HCT116 (cell line): ENCODE measurements at regions not wholly inside any gene's neighbourhood (a gene's known extent, or its start where the extent isn't known, plus 50 kb on each side); places are given as distances from the start of the nearest gene placed in this dataset.
"Not testable (repeated sequence)": the region's sequence is repeated elsewhere in the genome, so short reads cannot be mapped to it uniquely, and the experiment has no call there.

Experiments
- TF ChIP-seq, protein P1 (sequence below): IDR thresholded peaks from 2 replicates; pipeline ENCODE4 v1.6.1; 2012; ENCODE audit warnings: low read depth
- TF ChIP-seq, protein P2 (sequence below), 3 experiments: fragments of 200-600 bp in 1 of 3; sonication (generic) in 1 of 3; IDR thresholded peaks in 2 of 3; conservative IDR thresholded peaks in 1 of 3; 2 replicates each; pipeline ENCODE4 v1.5.1; 2012 to 2017; ENCODE audit warnings: low read depth in 2 of 3, low read length in 2 of 3, antibody characterized with exemption in 1 of 3, borderline replicate concordance in 1 of 3, control low read depth in 1 of 3, mild to moderate bottlenecking in 1 of 3, mixed read lengths in 1 of 3, mixed run types in 1 of 3, moderate library complexity in 1 of 3; ENCODE audit not compliant: insufficient read depth in 1 of 3

DNA sequence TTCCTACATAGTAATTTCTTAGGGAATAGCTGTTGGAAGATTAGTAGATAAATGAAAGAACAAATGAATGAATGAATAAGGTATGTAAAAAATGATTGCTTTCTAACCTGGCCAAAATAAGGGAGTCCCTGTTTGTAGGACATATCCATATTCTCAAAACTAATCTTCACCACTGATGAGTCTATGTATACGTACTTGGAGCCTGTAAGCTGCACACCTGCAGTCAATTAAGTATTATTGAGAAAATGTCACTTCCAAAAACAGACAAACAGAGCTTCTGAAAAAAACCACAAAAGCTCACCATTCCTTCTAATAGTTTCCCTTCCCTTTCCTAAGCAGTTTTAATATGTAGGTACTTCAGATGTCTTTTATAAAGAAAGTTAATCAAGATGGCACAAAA, 109.4 kb downstream of the DDX11 start:
- TF ChIP-seq, protein P1, sequence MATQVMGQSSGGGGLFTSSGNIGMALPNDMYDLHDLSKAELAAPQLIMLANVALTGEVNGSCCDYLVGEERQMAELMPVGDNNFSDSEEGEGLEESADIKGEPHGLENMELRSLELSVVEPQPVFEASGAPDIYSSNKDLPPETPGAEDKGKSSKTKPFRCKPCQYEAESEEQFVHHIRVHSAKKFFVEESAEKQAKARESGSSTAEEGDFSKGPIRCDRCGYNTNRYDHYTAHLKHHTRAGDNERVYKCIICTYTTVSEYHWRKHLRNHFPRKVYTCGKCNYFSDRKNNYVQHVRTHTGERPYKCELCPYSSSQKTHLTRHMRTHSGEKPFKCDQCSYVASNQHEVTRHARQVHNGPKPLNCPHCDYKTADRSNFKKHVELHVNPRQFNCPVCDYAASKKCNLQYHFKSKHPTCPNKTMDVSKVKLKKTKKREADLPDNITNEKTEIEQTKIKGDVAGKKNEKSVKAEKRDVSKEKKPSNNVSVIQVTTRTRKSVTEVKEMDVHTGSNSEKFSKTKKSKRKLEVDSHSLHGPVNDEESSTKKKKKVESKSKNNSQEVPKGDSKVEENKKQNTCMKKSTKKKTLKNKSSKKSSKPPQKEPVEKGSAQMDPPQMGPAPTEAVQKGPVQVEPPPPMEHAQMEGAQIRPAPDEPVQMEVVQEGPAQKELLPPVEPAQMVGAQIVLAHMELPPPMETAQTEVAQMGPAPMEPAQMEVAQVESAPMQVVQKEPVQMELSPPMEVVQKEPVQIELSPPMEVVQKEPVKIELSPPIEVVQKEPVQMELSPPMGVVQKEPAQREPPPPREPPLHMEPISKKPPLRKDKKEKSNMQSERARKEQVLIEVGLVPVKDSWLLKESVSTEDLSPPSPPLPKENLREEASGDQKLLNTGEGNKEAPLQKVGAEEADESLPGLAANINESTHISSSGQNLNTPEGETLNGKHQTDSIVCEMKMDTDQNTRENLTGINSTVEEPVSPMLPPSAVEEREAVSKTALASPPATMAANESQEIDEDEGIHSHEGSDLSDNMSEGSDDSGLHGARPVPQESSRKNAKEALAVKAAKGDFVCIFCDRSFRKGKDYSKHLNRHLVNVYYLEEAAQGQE: not testable (repeated sequence)
- TF ChIP-seq, protein P2, sequence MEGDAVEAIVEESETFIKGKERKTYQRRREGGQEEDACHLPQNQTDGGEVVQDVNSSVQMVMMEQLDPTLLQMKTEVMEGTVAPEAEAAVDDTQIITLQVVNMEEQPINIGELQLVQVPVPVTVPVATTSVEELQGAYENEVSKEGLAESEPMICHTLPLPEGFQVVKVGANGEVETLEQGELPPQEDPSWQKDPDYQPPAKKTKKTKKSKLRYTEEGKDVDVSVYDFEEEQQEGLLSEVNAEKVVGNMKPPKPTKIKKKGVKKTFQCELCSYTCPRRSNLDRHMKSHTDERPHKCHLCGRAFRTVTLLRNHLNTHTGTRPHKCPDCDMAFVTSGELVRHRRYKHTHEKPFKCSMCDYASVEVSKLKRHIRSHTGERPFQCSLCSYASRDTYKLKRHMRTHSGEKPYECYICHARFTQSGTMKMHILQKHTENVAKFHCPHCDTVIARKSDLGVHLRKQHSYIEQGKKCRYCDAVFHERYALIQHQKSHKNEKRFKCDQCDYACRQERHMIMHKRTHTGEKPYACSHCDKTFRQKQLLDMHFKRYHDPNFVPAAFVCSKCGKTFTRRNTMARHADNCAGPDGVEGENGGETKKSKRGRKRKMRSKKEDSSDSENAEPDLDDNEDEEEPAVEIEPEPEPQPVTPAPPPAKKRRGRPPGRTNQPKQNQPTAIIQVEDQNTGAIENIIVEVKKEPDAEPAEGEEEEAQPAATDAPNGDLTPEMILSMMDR (IDR thresholded peaks at IDR 0.05 in 2 of 3, conservative IDR thresholded peaks at IDR 0.05 in 1 of 3; ENCODE audit: borderline replicate concordance in 1 of 3, insufficient read depth in 1 of 3, low read depth in 2 of 3, low read length in 2 of 3): not testable (repeated sequence)
